ELF-1 (cell line): ENCODE measurements at regions not wholly inside any gene's neighbourhood (a gene's known extent, or its start where the extent isn't known, plus 50 kb on each side); places are given as distances from the start of the nearest gene placed in this dataset.
A peak's percentile ranks its signal among the peaks of the same experiment; 100 is the strongest.
"Not testable (repeated sequence)": the region's sequence is repeated elsewhere in the genome, so short reads cannot be mapped to it uniquely, and the experiment has no call there.

Experiments used
- DNase-seq: peaks from one replicate; pipeline ENCODE4 v3.0.0-alpha.2; 2016; ENCODE audit warnings: low read depth, low spot score

- DNase-seq = no peak
These were observed 190.3 kb downstream of the UTRN start for GRCh38 chr6:144475411-144475810.

- no peak for DNase-seq
These were observed 191.2 kb downstream of the UTRN start for GRCh38 chr6:144476286-144476685.

- DNase-seq = no peak
These were observed 192.3 kb downstream of the UTRN start for GRCh38 chr6:144477396-144477795.

GRCh38 chr6:144477856-144478255 lies 192.7 kb downstream of the UTRN start:
- no peak for DNase-seq

GRCh38 chr6:144478483-144478882 lies 193.3 kb downstream of the UTRN start:
- no peak for DNase-seq

GRCh38 chr6:144479991-144480390 lies 194.9 kb downstream of the UTRN start:
- DNase-seq = no peak

GRCh38 chr6:144480473-144480872 lies 195.3 kb downstream of the UTRN start:
- no peak for DNase-seq

- no peak for DNase-seq
These were observed 196.4 kb downstream of the UTRN start for GRCh38 chr6:144481527-144481926.

- DNase-seq = peak; percentile 70
These were observed 197.0 kb downstream of the UTRN start for GRCh38 chr6:144482142-144482541.

- DNase-seq = no peak
These were observed 200.4 kb downstream of the UTRN start for GRCh38 chr6:144485531-144485930.

- DNase-seq = no peak
These were observed 203.5 kb downstream of the UTRN start for GRCh38 chr6:144488590-144488989.

- no peak for DNase-seq
These were observed 208.1 kb downstream of the UTRN start for GRCh38 chr6:144493035-144493910.

- not testable (repeated sequence) for DNase-seq
These were observed 209.9 kb downstream of the UTRN start for GRCh38 chr6:144495076-144495475.

- DNase-seq = no peak
These were observed 212.5 kb downstream of the UTRN start for GRCh38 chr6:144497650-144498049.

GRCh38 chr6:144500892-144501291 lies 215.8 kb downstream of the UTRN start:
- DNase-seq = no peak

- DNase-seq = not testable (repeated sequence)
These were observed 220.1 kb downstream of the UTRN start for GRCh38 chr6:144505214-144505613.

GRCh38 chr6:144506051-144506450 lies 220.9 kb downstream of the UTRN start:
- DNase-seq = not testable (repeated sequence)

- not testable (repeated sequence) for DNase-seq
These were observed 222.7 kb downstream of the UTRN start for GRCh38 chr6:144507772-144508312.

- DNase-seq = no peak
These were observed 225.7 kb downstream of the UTRN start for GRCh38 chr6:144510859-144511258.

GRCh38 chr6:144515761-144516160 lies 230.6 kb downstream of the UTRN start:
- no peak for DNase-seq

- no peak for DNase-seq
These were observed 234.3 kb downstream of the UTRN start for GRCh38 chr6:144519426-144519825.

GRCh38 chr6:144528743-144529425 lies 243.7 kb downstream of the UTRN start:
- DNase-seq = peak; percentile 91

GRCh38 chr6:144530118-144530517 lies 245.0 kb downstream of the UTRN start:
- no peak for DNase-seq
